ENCODE measurements at regions not wholly inside any gene's neighbourhood (a gene's known extent, or its start where the extent isn't known, plus 50 kb on each side); places are given as distances from the start of the nearest gene placed in this dataset.

DNA sequence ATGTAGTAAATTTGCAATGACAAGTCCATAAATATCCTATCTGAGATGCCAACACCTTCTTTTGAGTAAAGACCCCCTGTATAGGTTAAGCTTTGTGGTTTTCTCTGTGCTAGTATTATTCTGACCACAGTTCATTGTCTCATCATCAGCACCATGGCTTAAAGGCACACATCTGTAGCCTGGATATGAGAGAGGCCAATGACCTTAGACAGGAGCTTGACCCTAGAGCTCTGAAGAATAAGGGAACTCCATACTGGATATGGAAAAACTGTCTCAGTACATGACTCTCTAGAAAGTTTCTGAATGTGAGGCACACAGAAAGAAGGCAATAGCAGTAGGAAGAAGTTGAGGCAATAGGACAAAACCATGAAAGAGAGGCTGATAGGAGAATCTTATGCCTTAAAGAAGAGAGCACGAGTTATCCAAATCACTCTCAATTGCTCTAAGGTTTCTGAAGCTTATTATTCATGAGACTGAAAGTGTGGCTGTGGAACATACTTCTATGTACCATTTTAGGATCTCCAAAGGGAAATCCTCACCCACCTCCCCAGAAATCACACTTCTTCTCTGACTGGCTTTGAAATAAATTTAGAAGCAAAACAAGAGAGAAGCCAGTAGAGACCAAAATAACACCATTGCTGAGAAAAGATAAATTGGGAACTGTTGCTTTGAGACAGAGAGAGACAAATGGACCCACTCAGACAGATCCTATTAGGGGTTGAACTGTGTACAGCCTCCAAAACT is 150.2 kb downstream of the ABCA8 start:
- Histone ChIP-seq H3K4me1 (ENCODE audit: low read depth, poor library complexity, severe bottlenecking) (peaks cover 10% of the 10 kb centered on the region), H3K4me3 (IDR thresholded peaks at IDR 0.05; ENCODE audit: insufficient read depth, low read depth, low read length) (no peak overlapping the region), H4K20me1 (ENCODE audit: insufficient read depth) (no peaks in the 10 kb centered on the region), H3K27me3 (ENCODE audit: insufficient read depth, low read depth) (no peaks in the 10 kb centered on the region), H3K36me3 (ENCODE audit: insufficient read depth) (no peaks in the 10 kb centered on the region), H3K27ac (no peak overlapping the region), H2AFZ (ENCODE audit: low read depth) (no peak overlapping the region), H3K4me2 (no peak overlapping the region), H3K9ac (no peak overlapping the region), H3K79me2 (ENCODE audit: insufficient read depth, low read depth) (no peaks in the 10 kb centered on the region)
- TF ChIP-seq, protein P1, sequence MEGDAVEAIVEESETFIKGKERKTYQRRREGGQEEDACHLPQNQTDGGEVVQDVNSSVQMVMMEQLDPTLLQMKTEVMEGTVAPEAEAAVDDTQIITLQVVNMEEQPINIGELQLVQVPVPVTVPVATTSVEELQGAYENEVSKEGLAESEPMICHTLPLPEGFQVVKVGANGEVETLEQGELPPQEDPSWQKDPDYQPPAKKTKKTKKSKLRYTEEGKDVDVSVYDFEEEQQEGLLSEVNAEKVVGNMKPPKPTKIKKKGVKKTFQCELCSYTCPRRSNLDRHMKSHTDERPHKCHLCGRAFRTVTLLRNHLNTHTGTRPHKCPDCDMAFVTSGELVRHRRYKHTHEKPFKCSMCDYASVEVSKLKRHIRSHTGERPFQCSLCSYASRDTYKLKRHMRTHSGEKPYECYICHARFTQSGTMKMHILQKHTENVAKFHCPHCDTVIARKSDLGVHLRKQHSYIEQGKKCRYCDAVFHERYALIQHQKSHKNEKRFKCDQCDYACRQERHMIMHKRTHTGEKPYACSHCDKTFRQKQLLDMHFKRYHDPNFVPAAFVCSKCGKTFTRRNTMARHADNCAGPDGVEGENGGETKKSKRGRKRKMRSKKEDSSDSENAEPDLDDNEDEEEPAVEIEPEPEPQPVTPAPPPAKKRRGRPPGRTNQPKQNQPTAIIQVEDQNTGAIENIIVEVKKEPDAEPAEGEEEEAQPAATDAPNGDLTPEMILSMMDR (conservative IDR thresholded peaks at IDR 0.05; ENCODE audit: low read depth, low read length) = no peak

DNA sequence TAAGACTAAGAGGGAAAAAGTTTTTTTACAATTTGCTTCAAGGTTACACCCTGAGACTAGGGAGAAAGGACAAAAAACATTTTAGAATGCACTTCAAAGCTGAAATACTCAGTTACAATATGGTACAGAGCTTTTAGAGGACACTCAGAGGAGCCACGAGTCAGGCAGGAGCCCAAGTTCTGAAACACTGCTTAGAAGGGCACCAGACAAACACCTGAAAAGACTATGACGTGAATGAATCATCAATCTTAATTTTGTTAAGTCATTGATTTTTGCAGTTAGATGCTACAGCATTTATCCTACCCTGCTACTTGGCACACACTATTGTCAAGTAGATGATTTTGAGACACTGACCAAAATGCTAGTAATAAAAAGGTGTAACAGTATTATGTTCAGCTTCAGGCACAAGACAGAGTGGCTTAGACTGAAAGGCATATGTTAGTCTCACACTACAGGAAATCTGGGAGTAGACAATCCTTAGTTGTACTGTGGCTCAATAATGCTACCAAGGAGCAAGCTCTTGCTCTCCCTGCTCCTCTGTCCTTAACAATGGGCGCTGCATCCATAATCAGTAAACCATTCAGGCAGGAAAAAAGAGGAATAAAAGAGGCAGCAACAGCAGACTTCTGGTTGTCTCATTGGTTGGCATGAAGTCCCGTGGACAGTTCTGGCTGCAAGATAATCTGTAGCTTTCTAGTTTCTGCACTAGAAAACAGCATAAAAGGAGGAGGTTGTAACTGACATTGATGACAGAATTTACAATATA is 151.8 kb downstream of the ABCA8 start:
- Histone ChIP-seq H3K4me2 (no peak overlapping the region), H4K20me1 (ENCODE audit: insufficient read depth) (no peaks in the 10 kb centered on the region), H2AFZ (ENCODE audit: low read depth) (no peak overlapping the region), H3K4me3 (IDR thresholded peaks at IDR 0.05; ENCODE audit: insufficient read depth, low read depth, low read length) (no peak overlapping the region), H3K9ac (no peak overlapping the region), H3K36me3 (ENCODE audit: insufficient read depth) (no peaks in the 10 kb centered on the region), H3K27me3 (ENCODE audit: insufficient read depth, low read depth) (no peaks in the 10 kb centered on the region), H3K27ac (no peak overlapping the region), H3K4me1 (ENCODE audit: low read depth, poor library complexity, severe bottlenecking) (peaks cover 10% of the 10 kb centered on the region), H3K79me2 (ENCODE audit: insufficient read depth, low read depth) (no peaks in the 10 kb centered on the region)
- TF ChIP-seq, protein P1 (conservative IDR thresholded peaks at IDR 0.05; ENCODE audit: low read depth, low read length) = no peak

DNA sequence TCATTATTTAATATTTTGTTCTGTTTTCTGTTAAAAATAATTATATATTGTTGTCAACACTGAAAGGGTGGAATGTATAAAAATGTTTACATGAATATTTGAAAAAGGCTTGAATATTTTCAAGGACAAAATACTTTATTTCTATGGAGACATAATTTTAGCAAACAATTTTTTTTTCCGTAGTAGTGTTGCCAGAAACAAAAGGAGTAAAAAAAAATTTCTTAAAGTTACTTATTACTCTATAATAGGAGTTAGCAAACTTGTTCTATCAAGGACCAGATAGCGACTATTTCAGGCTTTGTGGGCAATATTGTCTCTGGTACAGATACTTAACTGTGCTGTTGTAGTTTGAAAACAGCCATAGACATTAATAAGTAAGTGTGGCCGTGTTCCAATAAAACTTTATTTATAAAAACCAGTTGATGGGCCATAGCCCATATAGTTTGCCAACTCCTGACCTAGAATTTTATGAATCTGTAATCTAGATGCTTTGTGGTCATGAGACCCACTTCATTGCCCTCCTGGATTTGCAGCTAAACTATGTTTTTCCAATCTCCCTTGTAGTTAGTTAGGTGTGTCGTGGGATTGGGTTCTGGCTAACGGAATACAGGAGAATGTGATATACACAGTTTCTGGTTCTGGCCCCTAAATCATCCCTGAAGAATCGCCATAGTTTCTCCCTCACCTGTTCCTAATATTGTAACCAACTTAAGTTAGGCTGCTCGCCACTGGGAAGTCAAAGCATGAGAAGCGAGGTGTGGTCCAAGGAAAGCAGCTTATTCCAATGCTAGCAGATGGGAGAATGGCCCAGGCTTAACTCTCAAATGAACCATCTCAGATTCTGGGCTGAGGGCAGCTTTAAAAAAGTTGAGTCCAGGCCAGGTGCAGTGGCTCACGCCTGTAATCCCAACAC is 153.6 kb downstream of the ABCA8 start:
- Histone ChIP-seq H3K4me1 (ENCODE audit: low read depth, poor library complexity, severe bottlenecking) (peaks cover 10% of the 10 kb centered on the region), H3K27ac (no peak overlapping the region), H3K4me2 (no peak overlapping the region), H3K79me2 (ENCODE audit: insufficient read depth, low read depth) (no peaks in the 10 kb centered on the region), H3K4me3 (IDR thresholded peaks at IDR 0.05; ENCODE audit: insufficient read depth, low read depth, low read length) (no peak overlapping the region), H3K27me3 (ENCODE audit: insufficient read depth, low read depth) (no peaks in the 10 kb centered on the region), H4K20me1 (ENCODE audit: insufficient read depth) (no peaks in the 10 kb centered on the region), H3K9ac (no peak overlapping the region), H3K36me3 (ENCODE audit: insufficient read depth) (no peaks in the 10 kb centered on the region), H2AFZ (ENCODE audit: low read depth) (no peak overlapping the region)
- TF ChIP-seq, protein P1 (conservative IDR thresholded peaks at IDR 0.05; ENCODE audit: low read depth, low read length) = no peak

DNA sequence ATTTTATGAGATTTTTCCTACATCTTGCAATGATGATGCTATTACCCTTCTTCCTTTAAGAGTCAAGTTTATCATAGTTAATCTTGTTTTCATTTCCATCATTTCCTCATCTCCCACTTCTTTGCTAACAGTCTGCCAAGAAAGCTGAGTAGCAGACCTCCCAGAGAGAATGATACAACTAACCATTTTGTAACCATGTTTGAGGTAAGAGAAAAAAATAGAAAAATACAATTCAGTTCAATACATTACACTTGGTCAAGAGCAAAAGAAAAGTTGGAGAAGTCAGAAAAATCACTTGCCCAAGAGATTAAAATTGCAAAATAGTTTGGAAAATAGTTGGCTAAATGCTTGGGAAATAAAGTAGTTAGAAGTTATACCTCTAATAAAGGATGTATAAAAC is 154.4 kb downstream of the ABCA8 start:
- Histone ChIP-seq H3K9ac (no peak overlapping the region), H3K79me2 (ENCODE audit: insufficient read depth, low read depth) (no peaks in the 10 kb centered on the region), H3K27ac (no peak overlapping the region), H3K36me3 (ENCODE audit: insufficient read depth) (no peaks in the 10 kb centered on the region), H3K4me1 (ENCODE audit: low read depth, poor library complexity, severe bottlenecking) (peaks cover 10% of the 10 kb centered on the region), H3K4me2 (no peak overlapping the region), H3K4me3 (IDR thresholded peaks at IDR 0.05; ENCODE audit: insufficient read depth, low read depth, low read length) (no peak overlapping the region), H2AFZ (ENCODE audit: low read depth) (no peak overlapping the region), H4K20me1 (ENCODE audit: insufficient read depth) (no peaks in the 10 kb centered on the region), H3K27me3 (ENCODE audit: insufficient read depth, low read depth) (no peaks in the 10 kb centered on the region)
- TF ChIP-seq, protein P1 (conservative IDR thresholded peaks at IDR 0.05; ENCODE audit: low read depth, low read length) = no peak

Measured in KMS-11 (cell line).